Kidney tubule cell (primary cell): ENCODE measurements at regions not wholly inside any gene's neighbourhood (a gene's known extent, or its start where the extent isn't known, plus 50 kb on each side); places are given as distances from the start of the nearest gene placed in this dataset.

Experiments used
- DNase-seq: peaks from one replicate; pipeline ENCODE4 v3.0.0-alpha.2; 2018; ENCODE audit warnings: low spot score

- DNase-seq: no peak
Measured at GRCh38 chr16:76906552-76906951, 284.4 kb upstream of the MON1B start.

DNA sequence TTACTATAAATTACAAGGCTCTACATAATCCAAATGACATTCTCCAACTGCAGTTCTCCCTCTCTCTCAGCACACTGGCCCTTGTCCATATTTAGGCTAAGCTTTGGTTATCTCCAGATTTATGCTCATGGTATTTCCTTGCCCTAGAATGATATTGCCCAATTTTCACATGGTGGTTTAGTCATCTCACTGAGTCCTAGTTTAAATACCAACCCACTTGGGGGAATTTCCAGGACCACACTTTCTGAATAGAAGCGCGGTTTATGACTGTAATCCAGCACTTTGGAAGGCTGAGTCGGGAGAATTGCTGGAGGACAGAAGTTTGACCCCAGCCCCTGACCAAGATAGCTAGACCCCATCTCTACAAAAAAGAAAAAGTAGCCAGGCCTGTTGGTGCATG lies 280.1 kb upstream of the MON1B start:
- peak; percentile 87 for DNase-seq

GRCh38 chr16:76913046-76913445 lies 277.9 kb upstream of the MON1B start:
- peak; percentile 42 for DNase-seq

GRCh38 chr16:76926042-76926441 lies 264.9 kb upstream of the MON1B start:
- no peak for DNase-seq

DNA sequence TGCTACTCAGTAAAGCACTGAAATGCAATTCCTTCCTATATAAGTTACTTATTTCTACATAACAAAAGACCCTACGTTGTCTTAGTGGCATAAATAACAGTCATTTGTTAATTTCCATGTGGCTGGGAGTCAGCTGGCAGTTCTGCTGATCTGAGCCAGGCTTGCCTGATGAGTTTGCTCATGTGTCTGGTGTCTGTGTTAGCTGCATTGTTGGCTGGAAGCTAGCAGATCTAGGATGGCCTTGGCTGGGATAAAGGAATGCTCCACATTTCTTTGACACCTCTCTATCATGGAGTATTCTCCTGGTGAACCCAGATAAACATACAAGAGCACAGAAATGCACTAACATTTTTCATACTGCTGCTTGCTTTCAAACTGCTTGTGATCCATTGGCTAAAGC lies 264.4 kb upstream of the MON1B start:
- DNase-seq: no peak

GRCh38 chr16:76931186-76931585 lies 259.8 kb upstream of the MON1B start:
- peak; percentile 62 for DNase-seq

DNA sequence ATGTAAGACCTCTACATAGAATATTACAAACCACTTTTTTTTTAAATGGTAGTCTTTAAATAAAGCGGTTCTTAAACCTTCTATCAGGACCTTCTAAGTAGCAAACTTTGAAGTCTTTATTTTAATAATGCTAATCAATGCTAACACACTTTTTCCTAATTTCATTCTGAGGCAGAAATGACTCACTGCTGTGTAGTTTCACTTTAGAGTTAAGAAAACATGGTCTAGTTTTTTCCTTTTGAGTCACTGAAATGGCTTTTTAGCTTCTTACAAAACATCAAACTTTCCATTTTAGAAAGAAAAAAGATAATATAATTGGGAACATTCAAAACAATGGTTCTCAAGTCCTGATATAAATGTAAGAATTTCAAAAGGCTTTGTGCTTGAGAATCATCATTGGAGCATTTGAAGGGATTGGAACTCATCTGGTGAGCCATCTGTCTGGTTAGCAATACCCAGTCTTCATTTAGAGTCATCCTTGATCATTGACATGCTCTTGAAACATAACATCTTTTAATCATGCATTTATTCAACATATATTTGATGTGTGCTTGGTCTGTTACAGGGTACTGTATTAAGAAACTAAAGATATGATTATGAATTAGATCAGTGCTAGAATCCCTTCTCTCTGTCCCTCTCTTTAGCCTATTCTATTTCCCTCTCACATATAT lies 258.3 kb upstream of the MON1B start:
- DNase-seq: peak; percentile 46

DNA sequence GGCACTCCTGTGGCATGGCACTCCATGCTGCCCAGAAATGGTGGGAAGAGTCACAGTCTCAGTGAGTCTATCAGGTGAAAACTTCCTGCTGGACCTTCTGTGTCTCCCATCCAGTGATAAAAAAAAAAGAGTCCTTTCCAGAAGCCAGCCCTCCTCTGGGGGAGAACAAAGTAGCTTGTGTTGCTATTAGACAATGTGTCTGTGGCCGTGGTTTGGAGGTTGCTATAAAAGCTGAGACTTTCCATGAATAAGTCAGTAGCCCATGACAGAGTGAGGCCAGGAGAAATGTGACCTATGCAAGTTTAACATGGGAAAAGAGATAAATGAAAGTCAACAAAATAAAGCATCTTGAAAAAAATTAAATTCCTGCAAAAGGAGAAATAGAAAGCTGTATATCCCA lies 250.7 kb upstream of the MON1B start:
- DNase-seq: peak; percentile 70

DNA sequence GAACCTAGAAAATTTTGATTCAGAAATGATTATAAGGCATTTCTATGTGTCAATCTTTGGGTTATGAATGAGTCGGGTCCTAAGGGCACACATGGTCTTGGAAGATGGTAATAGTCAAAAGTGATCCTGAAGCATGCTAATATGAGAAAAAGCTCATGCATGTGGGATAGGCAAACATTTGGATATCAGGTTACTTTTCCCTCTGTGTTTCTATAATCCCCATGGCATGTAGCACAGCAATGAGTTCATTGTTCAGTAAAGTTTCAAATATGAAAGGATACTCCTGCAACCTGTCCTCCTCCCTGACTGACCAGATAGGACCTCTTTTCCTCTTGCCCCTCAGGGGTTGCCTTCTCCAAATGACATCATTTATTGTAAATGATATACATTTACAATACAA lies 249.9 kb upstream of the MON1B start:
- DNase-seq: no peak

GRCh38 chr16:76942089-76942488 lies 248.9 kb upstream of the MON1B start:
- no peak for DNase-seq

DNA sequence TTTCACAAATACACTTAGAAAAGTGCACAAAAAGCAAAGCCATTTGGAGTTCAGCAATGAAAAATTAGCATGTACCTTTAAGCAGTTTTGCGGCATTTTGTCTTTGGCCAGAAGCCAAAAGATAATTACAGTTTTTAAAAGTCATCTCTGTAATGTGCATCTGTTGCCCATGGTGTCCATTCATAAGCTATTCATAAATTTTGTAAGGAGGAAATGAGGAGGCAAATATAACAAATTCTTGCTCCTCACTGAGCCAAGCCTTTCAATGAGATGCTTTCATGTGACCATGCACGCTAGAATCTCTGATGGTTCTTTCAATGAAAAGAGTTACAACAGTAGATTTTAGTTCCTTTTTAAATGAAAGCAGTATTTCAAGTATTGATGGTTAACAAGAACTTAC lies 247.1 kb upstream of the MON1B start:
- DNase-seq: no peak

- DNase-seq: peak; percentile 84
Measured at GRCh38 chr16:76946879-76947278, 244.1 kb upstream of the MON1B start.

- no peak for DNase-seq
Measured at GRCh38 chr16:76947749-76948148, 243.2 kb upstream of the MON1B start.

DNA sequence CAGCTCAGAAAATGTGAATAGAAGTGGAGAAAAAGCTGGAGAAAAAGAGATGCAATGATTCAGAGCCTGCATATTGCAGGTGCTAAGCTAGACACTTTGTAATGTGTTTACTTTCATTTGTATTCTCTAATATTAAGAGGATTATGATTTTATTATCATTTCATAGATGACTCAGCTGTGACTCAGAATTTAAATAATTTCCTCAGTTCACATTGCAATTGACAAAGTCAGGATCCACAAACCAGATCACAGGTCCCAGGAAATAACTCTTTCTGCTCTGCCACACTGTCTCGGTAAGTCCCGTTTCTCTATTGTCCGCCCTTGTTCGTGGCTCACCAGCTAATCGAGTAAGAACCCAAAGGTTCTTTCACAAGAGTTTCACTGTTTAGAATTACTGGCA lies 235.4 kb upstream of the MON1B start:
- peak; percentile 22 for DNase-seq

GRCh38 chr16:76956394-76956793 lies 234.6 kb upstream of the MON1B start:
- no peak for DNase-seq

- no peak for DNase-seq
Measured at GRCh38 chr16:76956841-76957240, 234.1 kb upstream of the MON1B start.

DNA sequence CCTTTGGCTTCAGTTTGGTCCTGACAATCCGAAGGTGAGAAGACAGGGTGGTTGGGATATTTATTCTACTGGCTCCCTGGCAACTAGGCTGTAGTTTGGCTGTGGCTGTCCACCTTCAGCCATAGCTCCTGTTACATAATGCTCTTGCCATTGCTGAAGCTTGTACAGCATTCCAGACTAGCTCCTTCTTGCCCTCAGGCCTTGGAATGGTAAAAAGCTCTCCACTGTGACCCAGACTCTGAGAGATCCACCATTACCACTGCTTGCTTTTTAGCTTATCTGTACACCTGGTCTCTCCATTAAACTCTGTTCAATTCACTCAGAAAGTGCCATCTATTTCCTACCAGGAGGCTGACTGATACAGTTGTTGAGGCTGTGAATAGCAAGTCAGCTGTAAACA lies 231.8 kb upstream of the MON1B start:
- no peak for DNase-seq

DNA sequence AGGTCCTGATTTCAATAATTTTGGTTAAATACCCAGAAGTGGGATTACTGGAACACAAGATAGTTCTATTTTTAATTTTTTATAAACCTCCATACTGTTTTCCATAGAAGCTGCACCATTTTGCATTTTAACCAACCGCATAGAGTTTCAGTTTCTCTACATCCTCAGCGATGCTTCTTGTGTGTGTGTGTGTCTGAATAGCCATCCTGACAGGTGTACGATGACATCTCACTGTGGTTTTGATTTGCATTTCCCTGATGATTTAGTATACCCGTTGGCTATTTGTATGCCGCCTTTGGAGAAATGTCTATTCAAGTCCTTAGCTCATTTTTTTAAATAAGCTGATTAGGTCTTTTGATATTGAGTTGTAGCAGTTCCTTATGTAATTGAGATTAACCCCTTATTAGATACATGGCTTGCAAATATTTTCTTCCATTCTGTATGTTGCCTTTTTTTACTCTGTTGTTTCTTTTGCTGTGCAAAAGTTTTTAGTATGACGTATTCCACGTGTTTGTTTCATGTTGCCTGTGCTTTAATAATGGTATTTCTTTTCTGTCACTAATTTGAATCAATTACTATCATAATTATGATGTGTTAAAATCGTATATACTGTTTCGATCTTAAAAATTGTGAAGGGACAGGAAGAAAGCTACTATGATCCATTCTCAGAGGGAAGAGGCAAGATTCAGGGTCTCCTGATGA lies 227.2 kb upstream of the MON1B start:
- no peak for DNase-seq

- peak; percentile 66 for DNase-seq
Measured at GRCh38 chr16:76964464-76965154, 226.4 kb upstream of the MON1B start.

- DNase-seq: peak; percentile 77
Measured at GRCh38 chr16:76970087-76970744, 220.8 kb upstream of the MON1B start.

DNA sequence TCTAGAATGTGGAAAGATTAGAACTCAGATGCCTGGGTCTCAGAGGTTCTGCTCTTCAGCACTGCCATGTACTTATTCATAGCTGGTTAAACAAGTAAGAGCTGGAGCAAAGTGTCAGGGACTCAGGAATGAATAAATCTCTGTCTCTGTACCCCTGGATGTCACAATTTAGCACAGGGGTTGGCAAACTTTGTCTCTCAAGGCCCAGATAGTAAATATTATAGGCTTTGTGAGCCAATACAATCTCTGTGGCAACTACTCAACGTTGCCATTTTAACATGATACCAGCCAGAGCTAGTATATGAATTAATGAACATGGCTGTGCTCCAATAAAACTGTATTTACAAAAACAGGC lies 220.3 kb upstream of the MON1B start:
- no peak for DNase-seq

GRCh38 chr16:76976101-76976500 lies 214.9 kb upstream of the MON1B start:
- no peak for DNase-seq

DNA sequence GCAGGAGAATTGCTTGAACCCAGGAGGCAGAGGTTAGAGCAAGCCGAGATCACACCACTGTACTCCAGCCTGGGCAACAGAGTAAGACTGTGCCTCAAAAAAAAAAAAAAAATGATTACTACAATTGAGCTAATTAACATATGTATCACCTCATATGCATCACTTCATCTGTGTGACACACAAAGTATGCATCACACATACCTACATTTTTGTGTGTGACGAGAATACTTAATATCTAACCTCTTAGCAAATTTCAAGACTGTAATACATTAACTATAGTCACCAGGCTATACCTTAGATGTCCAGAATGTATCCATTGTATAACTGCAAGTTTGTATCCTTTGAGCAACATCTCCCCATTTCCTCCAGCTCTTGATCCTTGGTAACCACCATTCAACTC lies 214.2 kb upstream of the MON1B start:
- peak; percentile 79 for DNase-seq
